GM12878 (cell line): ENCODE measurements at regions not wholly inside any gene's neighbourhood (a gene's known extent, or its start where the extent isn't known, plus 50 kb on each side); places are given as distances from the start of the nearest gene placed in this dataset.

ENCODE experiments used
- ATAC-seq: fragments of 200-7000 bp; cut with Tn5 transposase; 3 replicates; pipeline ENCODE4 v1.9.1; 2020; ENCODE audit warnings: mild to moderate bottlenecking, moderate library complexity
- BruUV-seq: library from RNA; stranded (reverse); fragments of 400-500 nt; replicated peaks from 2 replicates; lab custom pipeline; 2021; lab: Mats Ljungman, UMichigan
- CTCF ChIA-PET: fragments of 300-600 bp; sonication (Branson Sonifier 250); formaldehyde crosslinking; extraction: SDS; loops from one replicate; lab custom pipeline; 2021; ENCODE audit warnings: inconsistent platforms; lab: Yijun Ruan, JAX
- POLR2A ChIA-PET: fragments of 350-600 bp; formaldehyde crosslinking; extraction: SDS; loops from one replicate; lab custom pipeline; 2021; ENCODE audit warnings: inconsistent platforms; lab: Charles Lee
- RAD21 ChIA-PET: fragments of 300-600 bp; sonication (Branson Sonifier 250); formaldehyde crosslinking; loops from one replicate; lab custom pipeline; 2023; ENCODE audit warnings: antibody characterized with exemption; ENCODE audit not compliant: unreplicated experiment; lab: Charles Lee
- SMC1A ChIA-PET: fragments of 300-600 bp; sonication (Branson Sonifier 250); formaldehyde crosslinking; loops from one replicate; lab custom pipeline; 2023; ENCODE audit not compliant: unreplicated experiment, uncharacterized antibody; lab: Charles Lee
- DNase-seq: peaks from one replicate; pipeline ENCODE4 v3.0.0-alpha.2; 2011; ENCODE audit warnings: low read depth, low spot score
- FAIRE-seq: peaks from 3 replicates; lab custom pipeline; 2011; peaks lifted over from hg19 to GRCh38; lab: Jason Lieb, UNC
- H2AFZ ChIP-seq: 2 replicates; pipeline ENCODE4 v1.6.0; 2011; ENCODE audit warnings: low read depth, low read length, control low read depth; ENCODE audit not compliant: control insufficient read depth
- H3K27ac ChIP-seq: 2 replicates; pipeline ENCODE4 v1.5.1; 2011; ENCODE audit warnings: control low read depth; ENCODE audit not compliant: control insufficient read depth, insufficient read depth
- H3K27me3 ChIP-seq, 2 experiments: replicated peaks in 1 of 2; 2 replicates each; pipeline versions ENCODE4 v1.6.0 to v1.6.1; 2011; ENCODE audit warnings: low read length in 1 of 2; ENCODE audit not compliant: control insufficient read depth in 2 of 2, insufficient read depth in 2 of 2
- H3K36me3 ChIP-seq, 2 experiments: 2 replicates each; pipeline ENCODE4 v1.5.1; 2011; ENCODE audit warnings: low read length in 1 of 2; ENCODE audit not compliant: control insufficient read depth in 2 of 2, insufficient read depth in 2 of 2
- H3K4me1 ChIP-seq: 2 replicates; pipeline ENCODE4 v1.6.1; 2011; ENCODE audit warnings: mild to moderate bottlenecking, low read length, moderate library complexity, mixed read lengths; ENCODE audit not compliant: control insufficient read depth, insufficient read depth
- H3K4me2 ChIP-seq: 2 replicates; pipeline ENCODE4 v1.6.0; 2011; ENCODE audit warnings: control low read depth; ENCODE audit not compliant: control insufficient read depth, insufficient read depth
- H3K4me3 ChIP-seq: fragments of 200-600 bp; sonication (generic); 2 replicates; pipeline ENCODE4 v1.5.1; 2016
- H3K79me2 ChIP-seq: 2 replicates; pipeline ENCODE4 v1.6.0; 2011; ENCODE audit warnings: low read length; ENCODE audit not compliant: control insufficient read depth, insufficient read depth
- H3K9ac ChIP-seq: 2 replicates; pipeline ENCODE4 v1.8.0; 2011; ENCODE audit warnings: low read length, control low read depth, mixed read lengths; ENCODE audit not compliant: control insufficient read depth, insufficient read depth
- H3K9me3 ChIP-seq: replicated peaks from 3 replicates; pipeline ENCODE4 v1.5.1; 2011; ENCODE audit warnings: mild to moderate bottlenecking, low read length; ENCODE audit not compliant: control insufficient read depth, insufficient read depth
- H4K20me1 ChIP-seq: 2 replicates; pipeline ENCODE4 v1.6.0; 2011; ENCODE audit not compliant: control insufficient read depth, insufficient read depth
- CHD2 ChIP-seq: IDR thresholded peaks from 2 replicates; pipeline ENCODE4 v1.6.1; 2011; ENCODE audit warnings: low read depth, low read length, improper control_type of control experiment, borderline replicate concordance
- IKZF1 ChIP-seq: fragments of 450-650 bp; conservative IDR thresholded peaks from 2 replicates; pipeline ENCODE4 v1.6.1; 2017; ENCODE audit warnings: antibody characterized with exemption, mild to moderate bottlenecking
- RAD21 ChIP-seq: IDR thresholded peaks from 2 replicates; pipeline ENCODE4 v1.6.1; 2011; ENCODE audit warnings: mild to moderate bottlenecking, low read depth, low read length, moderate library complexity; ENCODE audit not compliant: insufficient read depth
- RELB ChIP-seq: fragments of 450-650 bp; IDR thresholded peaks from 2 replicates; pipeline ENCODE4 v1.6.1; 2017; ENCODE audit warnings: low read depth, mild to moderate bottlenecking, moderate library complexity
- WGBS: methylation state at CpG from one replicate; pipeline ENCODE4 v1.1.6; 2016; ENCODE audit warnings: low lambda C conversion rate; ENCODE audit not compliant: insufficient replicate concordance, insufficient coverage; ENCODE audit errors: missing lambda C conversion rate; 5-methylcytosine and 5-hydroxymethylcytosine counted together
- in situ Hi-C: fragments of 300-500 bp; cut with MboI; formaldehyde crosslinking; loops from 9 replicates; pipeline ENCODE4 v1.14.3; 2018; ENCODE audit warnings: mixed read lengths
- intact Hi-C: fragments of 100-400 bp; cut with micrococcal nuclease; formaldehyde crosslinking; loops from one replicate; pipeline ENCODE4 v1.14.2; 2022; ENCODE audit not compliant: unreplicated experiment
- TF ChIP-seq, protein P1 (sequence below), 3 experiments: IDR thresholded peaks in 2 of 3; conservative IDR thresholded peaks in 1 of 3; 2 replicates each; pipeline ENCODE4 v1.5.1; 2011; ENCODE audit warnings: low read depth in 3 of 3, low read length in 3 of 3, mild to moderate bottlenecking in 3 of 3, control low read depth in 2 of 3, moderate library complexity in 2 of 3, inconsistent platforms in 1 of 3, mixed read lengths in 1 of 3; ENCODE audit not compliant: control insufficient read depth in 2 of 3, insufficient read depth in 1 of 3; ENCODE audit errors: extremely low read depth in 1 of 3

DNA sequence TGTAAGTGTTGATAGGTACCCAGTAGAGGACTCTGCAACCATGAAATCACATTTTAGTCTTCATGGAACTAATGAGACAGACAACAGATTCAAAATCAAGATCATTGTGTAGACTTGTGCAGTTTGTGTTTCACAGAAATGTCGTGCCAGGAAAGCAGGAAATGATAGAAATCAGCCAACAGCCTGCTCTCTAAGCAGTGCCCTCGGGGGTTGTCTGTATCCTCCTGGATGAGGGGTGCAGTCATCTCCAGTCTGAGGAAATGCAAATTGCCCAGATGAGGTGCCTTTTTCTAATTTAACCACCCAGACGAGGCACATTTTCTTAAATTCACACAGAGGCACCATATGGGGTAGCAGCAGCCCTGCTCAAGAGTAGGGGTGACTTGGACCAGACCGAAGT lies 663.1 kb downstream of the XIRP2 start (continued):
- TF ChIP-seq IKZF1: no peak

DNA sequence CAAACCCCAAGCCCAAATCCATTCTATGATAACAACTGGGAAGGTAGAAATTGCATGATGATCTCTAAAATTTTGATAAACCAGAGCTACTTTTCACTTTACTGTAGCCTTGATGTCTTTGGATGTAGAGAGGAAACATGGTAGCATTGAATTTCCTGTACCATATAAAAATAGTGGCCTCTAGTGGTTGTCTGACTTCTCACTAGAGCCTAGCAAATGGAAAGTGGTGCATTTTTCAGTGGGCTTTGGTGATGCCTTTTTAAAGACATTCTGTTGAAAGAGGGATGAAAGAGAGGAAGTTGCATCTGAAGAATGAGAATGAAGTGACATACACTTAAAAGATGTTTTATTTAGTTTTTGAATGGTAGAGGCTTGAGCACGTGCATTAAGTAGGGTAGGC lies 662.2 kb downstream of the XIRP2 start:
- H3K27me3 ChIP-seq: no peaks in the 10 kb centered on the region
- RAD21 ChIA-PET: no interaction called here
- H3K4me2 ChIP-seq: no peak overlapping the region
- intact Hi-C loops: no loop called here
- H3K4me3 ChIP-seq: no peak overlapping the region
- DNase-seq (no peak), FAIRE-seq (no peak)
- no peak overlapping the region for H2AFZ ChIP-seq
- H3K36me3 ChIP-seq: no peaks in the 10 kb centered on the region
- in situ Hi-C loops: no loop called here
- CTCF ChIA-PET: interaction anchor here (1.8 kb wide), 1 partner anchor 315 kb away, joined by 4 read pairs; no protein-coding TSS in a partner anchor
- SMC1A ChIA-PET: interaction anchor here (0.9 kb wide), 1 partner anchor 36 kb away, joined by 3 read pairs; no protein-coding TSS in a partner anchor
- H3K9ac ChIP-seq: no peak overlapping the region
- H4K20me1 ChIP-seq: no peaks in the 10 kb centered on the region
- H3K27ac ChIP-seq: no peak overlapping the region
- TF ChIP-seq CHD2 (no peak), RELB (no peak), RAD21 (peak; percentile 28; the same call in 1 of the 2 replicates)
- TF ChIP-seq, protein P1, sequence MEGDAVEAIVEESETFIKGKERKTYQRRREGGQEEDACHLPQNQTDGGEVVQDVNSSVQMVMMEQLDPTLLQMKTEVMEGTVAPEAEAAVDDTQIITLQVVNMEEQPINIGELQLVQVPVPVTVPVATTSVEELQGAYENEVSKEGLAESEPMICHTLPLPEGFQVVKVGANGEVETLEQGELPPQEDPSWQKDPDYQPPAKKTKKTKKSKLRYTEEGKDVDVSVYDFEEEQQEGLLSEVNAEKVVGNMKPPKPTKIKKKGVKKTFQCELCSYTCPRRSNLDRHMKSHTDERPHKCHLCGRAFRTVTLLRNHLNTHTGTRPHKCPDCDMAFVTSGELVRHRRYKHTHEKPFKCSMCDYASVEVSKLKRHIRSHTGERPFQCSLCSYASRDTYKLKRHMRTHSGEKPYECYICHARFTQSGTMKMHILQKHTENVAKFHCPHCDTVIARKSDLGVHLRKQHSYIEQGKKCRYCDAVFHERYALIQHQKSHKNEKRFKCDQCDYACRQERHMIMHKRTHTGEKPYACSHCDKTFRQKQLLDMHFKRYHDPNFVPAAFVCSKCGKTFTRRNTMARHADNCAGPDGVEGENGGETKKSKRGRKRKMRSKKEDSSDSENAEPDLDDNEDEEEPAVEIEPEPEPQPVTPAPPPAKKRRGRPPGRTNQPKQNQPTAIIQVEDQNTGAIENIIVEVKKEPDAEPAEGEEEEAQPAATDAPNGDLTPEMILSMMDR (IDR thresholded peaks at IDR 0.05 in 2 of 3, conservative IDR thresholded peaks at IDR 0.05 in 1 of 3; ENCODE audit: control insufficient read depth in 2 of 3, extremely low read depth in 1 of 3, insufficient read depth in 1 of 3, low read depth in 3 of 3, low read length in 3 of 3): peak; percentile 24 to 40 (median 35); a peak in 3 of 6 replicates
- TF ChIP-seq, all 136 proteins: peak for 2
- ATAC-seq: peak; percentile 72
- H3K79me2 ChIP-seq: no peaks in the 10 kb centered on the region
- 0% methylated on average over 1 of the region's 1 CpG for WGBS
- POLR2A ChIA-PET: no interaction called here
- no TSS peak for BruUV-seq
- no peaks in the 10 kb centered on the region for H3K4me1 ChIP-seq
- H3K9me3 ChIP-seq: no peaks in the 10 kb centered on the region
